ENCODE measurements at regions not wholly inside any gene's neighbourhood (a gene's known extent, or its start where the extent isn't known, plus 50 kb on each side); places are given as distances from the start of the nearest gene placed in this dataset.

- TF ChIP-seq CTCF (IDR thresholded peaks at IDR 0.05) (no peak), POLR2AphosphoS5 (IDR thresholded peaks at IDR 0.05) (no peak), POLR2A (IDR thresholded peaks at IDR 0.05) (no peak)
Measured at GRCh38 chr2:104262714-104263113, 591.2 kb upstream of the POU3F3 start.
